Adrenal gland (tissue), 9 donors: ENCODE measurements at regions not wholly inside any gene's neighbourhood (a gene's known extent, or its start where the extent isn't known, plus 50 kb on each side); places are given as distances from the start of the nearest gene placed in this dataset.
"Not testable (repeated sequence)": the region's sequence is repeated elsewhere in the genome, so short reads cannot be mapped to it uniquely, and the experiment has no call there.

Experiments used
- DNase-seq, 7 donors: peaks; one replicate each; pipeline ENCODE4 v3.0.0-alpha.2; 2019 to 2020
- H3K27ac ChIP-seq, 5 donors: fragments of 200-600 bp; sonication (generic) in 4 of 5; 1 replicate in 3 of 5; 2 replicates in 2 of 5; pipeline versions ENCODE4 v1.5.1 to v1.8.0; 2016 to 2020; ENCODE audit warnings: mild to moderate bottlenecking in 1 of 5
- H3K27me3 ChIP-seq: fragments of 200-600 bp; 2 replicates; pipeline ENCODE4 v1.8.0; 2021
- H3K36me3 ChIP-seq, 2 donors: fragments of 200-600 bp; replicated peaks in 1 of 2; 1 replicate in 1 of 2; 2 replicates in 1 of 2; pipeline versions ENCODE4 v1.5.1 to v1.8.0; 2018 to 2022
- H3K4me1 ChIP-seq, 2 donors: fragments of 200-600 bp; replicated peaks in 1 of 2; 1 replicate in 1 of 2; 2 replicates in 1 of 2; pipeline versions ENCODE4 v1.5.1 to v1.8.0; 2018 to 2021
- H3K4me3 ChIP-seq, 4 donors: fragments of 200-600 bp; sonication (generic) in 3 of 4; one replicate each; pipeline ENCODE4 v1.5.1; 2016 to 2018
- H3K9me3 ChIP-seq, 3 donors: fragments of 200-600 bp; sonication (generic) in 1 of 3; replicated peaks in 1 of 3; 1 replicate in 2 of 3; 2 replicates in 1 of 3; pipeline versions ENCODE4 v1.5.1 to v1.8.0; 2016 to 2021
- CTCF ChIP-seq, 6 experiments: fragments of 450-650 bp in 4 of 6; fragments of 200-600 bp in 2 of 6; sonication (generic) in 1 of 6; IDR thresholded peaks; 1 replicate in 5 of 6; 2 replicates in 1 of 6; pipeline versions ENCODE4 v1.5.1 to v1.8.0; 2016 to 2021; ENCODE audit warnings: antibody characterized with exemption in 6 of 6, mild to moderate bottlenecking in 2 of 6, moderate library complexity in 1 of 6
- WGBS, 4 donors: extraction: QIAGEN DNeasy Blood & Tissue Kit in 2 of 4; methylation state at CpG; one replicate each; pipeline versions ENCODE4 v1.1.5 to v1.1.7; 2013 to 2017; 5-methylcytosine and 5-hydroxymethylcytosine counted together
- intact Hi-C, 2 donors: fragments of 100-400 bp; cut with DNase I; formaldehyde crosslinking; loops; one replicate each; pipeline versions ENCODE4 v1.14.1 to v1.15.0; 2022 to 2023
- donor health status: healthy with polysubstance abuse.
- donor health status: Bipolar disorder and iron deficiency.
- donor health status: DM: yes; HTN: yes; CAD: no.
- donor health status: DM: no; HTN: no; CAD: no.
- donor health status: DM: no; HTN: no; CAD: no.

GRCh38 chr16:33961536-33961935 lies 502.1 kb downstream of the TP53TG3F start:
- H3K27me3 ChIP-seq, H3K27ac ChIP-seq, H3K36me3 ChIP-seq, H3K4me1 ChIP-seq, H3K4me3 ChIP-seq, intact Hi-C loops, H3K9me3 ChIP-seq, DNase-seq: not testable (repeated sequence)
- TF ChIP-seq CTCF (IDR thresholded peaks at IDR 0.05), result peak in 1 of 6 experiments; percentile 28
- 36% methylated on average over 2 of the region's 7 CpGs; no CpG with 5 or more reads in 3 of the 4 donors for WGBS, 4 donors

DNA sequence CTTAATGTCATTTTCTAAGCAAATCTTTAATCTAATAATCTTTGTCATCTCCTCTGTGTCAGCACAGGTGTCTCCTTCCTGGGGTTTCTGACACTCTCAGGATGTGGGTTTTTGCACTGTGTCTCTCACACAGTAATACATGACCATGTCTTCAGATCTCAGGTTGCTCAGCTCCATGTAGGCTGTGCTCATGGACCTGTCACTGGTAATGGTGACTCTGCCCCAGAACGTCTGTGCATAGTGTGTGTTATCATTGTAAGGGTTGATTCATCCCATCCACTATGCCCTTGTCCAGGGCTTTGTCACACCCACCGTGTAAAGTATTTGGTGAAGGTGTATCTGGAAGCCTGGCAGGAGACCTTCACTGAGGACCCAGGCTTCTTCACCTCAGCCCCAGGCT lies 506.1 kb downstream of the TP53TG3F start:
- intact Hi-C loops, H3K36me3 ChIP-seq: not testable (repeated sequence)
- WGBS, 4 donors, result no CpG with 5 or more reads among the region's 2 CpGs

DNA sequence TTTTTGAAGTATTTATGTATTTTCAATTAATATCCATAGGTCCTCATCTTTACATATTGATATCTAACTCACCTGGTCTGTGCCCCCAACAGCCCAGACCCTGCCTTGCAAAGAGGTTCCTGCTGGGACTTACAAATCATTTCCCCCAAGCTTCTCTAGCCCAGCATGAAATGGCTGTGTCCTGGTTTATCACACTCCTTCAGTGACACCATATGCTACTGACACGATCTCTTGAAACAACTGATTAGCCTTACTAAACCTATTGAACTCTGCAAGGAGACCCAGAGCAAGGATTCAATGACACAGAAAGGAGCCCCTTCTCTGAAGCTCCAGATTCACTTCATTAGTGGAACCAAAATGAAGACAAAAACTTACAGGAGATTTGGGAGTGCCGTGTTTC lies 507.4 kb downstream of the TP53TG3F start:
- DNase-seq, H3K9me3 ChIP-seq, H3K4me3 ChIP-seq, H3K27ac ChIP-seq, intact Hi-C loops, H3K4me1 ChIP-seq, H3K36me3 ChIP-seq, H3K27me3 ChIP-seq: not testable (repeated sequence)
- 55 to 90% (median 77%) methylated on average over 1 of the region's 2 CpGs for WGBS, 4 donors

More for the DNA sequence above, 506.1 kb downstream of the TP53TG3F start:
- not testable (repeated sequence) for H3K27ac ChIP-seq, H3K4me3 ChIP-seq, H3K27me3 ChIP-seq, H3K9me3 ChIP-seq, H3K4me1 ChIP-seq, DNase-seq

DNA sequence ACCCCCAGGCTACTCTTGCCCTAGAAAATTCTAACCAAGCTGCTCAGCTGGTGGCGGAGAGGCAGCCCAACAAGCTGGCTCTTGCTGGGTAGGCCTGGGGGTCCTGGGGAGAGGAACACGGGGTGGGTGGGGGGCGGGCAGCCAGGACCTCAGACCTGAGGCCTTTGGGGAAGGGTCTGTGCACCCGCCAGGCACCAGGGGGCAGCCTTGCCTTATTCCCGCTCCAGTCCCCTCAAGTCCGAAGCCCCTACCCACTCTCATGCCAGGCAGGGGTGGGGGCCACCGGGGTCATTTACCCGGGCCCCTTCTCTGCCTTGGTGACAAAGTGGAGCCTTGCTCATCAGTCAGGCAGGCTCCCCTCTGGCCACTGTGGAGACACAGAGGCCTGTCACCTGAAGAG lies 515.1 kb downstream of the TP53TG3F start:
- H3K4me3 ChIP-seq, H3K36me3 ChIP-seq, H3K9me3 ChIP-seq, H3K27me3 ChIP-seq, DNase-seq, H3K4me1 ChIP-seq, intact Hi-C loops, H3K27ac ChIP-seq: not testable (repeated sequence)
- no CpG with 5 or more reads among the region's 8 CpGs for WGBS, 4 donors

DNA sequence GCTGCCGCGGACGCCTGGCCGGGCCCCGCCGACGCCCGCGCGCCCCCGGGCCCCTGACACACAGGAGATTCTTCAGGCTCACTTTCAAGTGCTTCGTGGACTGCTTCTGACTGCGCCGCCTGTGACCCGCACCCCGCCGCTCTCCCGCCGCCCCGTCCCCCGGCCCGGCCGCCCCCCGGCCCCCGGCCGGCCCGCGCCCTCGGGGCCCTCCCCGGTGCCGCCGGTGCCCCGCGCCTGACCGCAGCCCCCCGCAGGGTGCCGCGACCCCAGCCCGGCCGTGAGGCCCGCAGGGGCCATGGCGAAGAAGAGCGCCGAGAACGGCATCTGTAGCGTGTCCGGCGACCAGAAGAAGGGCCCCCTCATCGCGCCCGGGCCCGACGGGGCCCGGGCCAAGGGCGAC lies 516.3 kb downstream of the TP53TG3F start:
- H3K27me3 ChIP-seq, DNase-seq, H3K4me3 ChIP-seq, H3K36me3 ChIP-seq, H3K9me3 ChIP-seq, H3K27ac ChIP-seq, H3K4me1 ChIP-seq, intact Hi-C loops: not testable (repeated sequence)
- no CpG with 5 or more reads among the region's 55 CpGs for whole genome bisulfite sequencing, 4 donors

DNA sequence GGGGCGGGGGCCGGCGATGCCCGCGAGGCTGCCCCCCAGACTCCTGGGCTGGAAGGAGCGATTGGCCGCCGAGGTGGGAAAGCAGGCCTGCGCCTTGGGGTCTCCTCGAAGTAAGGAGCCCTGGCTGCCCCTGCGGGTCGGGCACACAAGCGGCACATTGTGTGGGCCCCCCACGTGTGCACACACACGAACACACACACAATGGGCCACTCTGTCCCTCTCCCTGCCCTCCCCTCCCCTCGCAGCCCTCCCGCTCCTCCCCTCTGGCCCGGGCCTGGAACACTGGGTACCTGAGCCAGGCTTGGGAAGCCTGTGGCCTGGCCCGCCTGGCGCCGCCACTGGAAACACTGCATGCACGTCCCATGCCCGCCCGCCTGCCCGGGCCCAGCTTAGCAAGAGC lies 517.1 kb downstream of the TP53TG3F start:
- H3K27ac ChIP-seq, H3K4me1 ChIP-seq, intact Hi-C loops, H3K4me3 ChIP-seq, H3K36me3 ChIP-seq, H3K9me3 ChIP-seq, H3K27me3 ChIP-seq, DNase-seq: not testable (repeated sequence)
- WGBS, 4 donors, result 56 to 80% (median 75%) methylated on average over 1 to 12 of the region's 25 CpGs; no CpG with 5 or more reads in 1 of the 4 donors

DNA sequence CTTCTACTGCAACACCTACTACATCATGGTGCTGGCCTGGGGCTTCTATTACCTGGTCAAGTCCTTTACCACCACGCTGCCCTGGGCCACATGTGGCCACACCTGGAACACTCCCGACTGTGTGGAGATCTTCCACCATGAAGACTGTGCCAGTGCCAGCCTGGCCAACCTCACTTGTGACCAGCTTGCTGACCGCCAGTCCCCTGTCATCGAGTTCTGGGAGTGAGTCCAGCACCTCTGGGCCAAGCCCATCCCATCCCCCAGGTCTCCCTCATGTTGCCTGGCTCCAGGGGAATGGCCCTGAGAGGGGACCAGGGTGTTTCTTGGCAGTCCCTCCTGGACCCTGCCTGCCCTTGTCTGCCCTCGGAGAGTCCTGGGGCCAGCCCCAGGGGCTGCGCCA lies 519.4 kb downstream of the TP53TG3F start:
- H3K9me3 ChIP-seq, H3K36me3 ChIP-seq, intact Hi-C loops, H3K4me3 ChIP-seq, H3K27me3 ChIP-seq, H3K27ac ChIP-seq, H3K4me1 ChIP-seq: not testable (repeated sequence)
- 33 to 61% methylated on average over 1 to 2 of the region's 6 CpGs; no CpG with 5 or more reads in 2 of the 4 donors for WGBS, 4 donors
- peak in 3 of 7 donors; percentile 18 to 49 (median 30) for DNase-seq

GRCh38 chr16:33979613-33980012 lies 520.2 kb downstream of the TP53TG3F start:
- WGBS, 4 donors, result no CpG with 5 or more reads among the region's 3 CpGs
- H3K36me3 ChIP-seq, DNase-seq: not testable (repeated sequence)

GRCh38 chr16:33980736-33981135 lies 521.3 kb downstream of the TP53TG3F start:
- intact Hi-C loops, H3K9me3 ChIP-seq, H3K36me3 ChIP-seq, H3K27ac ChIP-seq, H3K27me3 ChIP-seq, H3K4me1 ChIP-seq, H3K4me3 ChIP-seq, DNase-seq: not testable (repeated sequence)
- 70 to 95% methylated on average over 3 of the region's 8 CpGs; no CpG with 5 or more reads in 2 of the 4 donors for WGBS, 4 donors

More at GRCh38 chr16:33979613-33980012, 520.2 kb downstream of the TP53TG3F start:
- H3K27me3 ChIP-seq, H3K9me3 ChIP-seq, intact Hi-C loops, H3K4me1 ChIP-seq, H3K4me3 ChIP-seq, H3K27ac ChIP-seq: not testable (repeated sequence)

GRCh38 chr16:33984428-33984827 lies 525.0 kb downstream of the TP53TG3F start:
- WGBS, 4 donors, result no CpG with 5 or more reads among the region's 5 CpGs
- H3K27me3 ChIP-seq, DNase-seq, H3K27ac ChIP-seq, H3K4me3 ChIP-seq, H3K9me3 ChIP-seq, H3K4me1 ChIP-seq, H3K36me3 ChIP-seq, intact Hi-C loops: not testable (repeated sequence)

- peak in 1 of 7 donors; percentile 40 for DNase-seq
These were observed 527.1 kb downstream of the TP53TG3F start for GRCh38 chr16:33986521-33986920.

More at GRCh38 chr16:33986521-33986920, 527.1 kb downstream of the TP53TG3F start:
- H3K27me3 ChIP-seq, H3K4me1 ChIP-seq, intact Hi-C loops, H3K4me3 ChIP-seq, H3K9me3 ChIP-seq, H3K27ac ChIP-seq, H3K36me3 ChIP-seq: not testable (repeated sequence)
- WGBS, 4 donors, result 60 to 100% (median 91%) methylated on average over 1 to 5 of the region's 8 CpGs
